ENCODE measurements at regions not wholly inside any gene's neighbourhood (a gene's known extent, or its start where the extent isn't known, plus 50 kb on each side); places are given as distances from the start of the nearest gene placed in this dataset.

GRCh38 chr3:5951026-5951425 is 763.5 kb downstream of the EDEM1 start:
- TF ChIP-seq POLR2A (IDR thresholded peaks at IDR 0.05): no peak
- TF ChIP-seq CTCF (IDR thresholded peaks at IDR 0.05): no peak
- H3K4me3 ChIP-seq (ENCODE audit: low read depth, poor library complexity, severe bottlenecking): no peak overlapping the region
- intact Hi-C loops (cut with DNase I; ENCODE audit: low total_unique reads): no loop called here
- no peak for DNase-seq (ENCODE audit: low spot score in 2 of 2)
- WGBS, 2 donors: 56 to 65% methylated on average over 3 of the region's 3 CpGs

GRCh38 chr3:5972586-5972985 is 785.1 kb downstream of the EDEM1 start:
- no peak for DNase-seq (ENCODE audit: low spot score in 2 of 2)
- H3K4me3 ChIP-seq (ENCODE audit: low read depth, poor library complexity, severe bottlenecking): no peak overlapping the region
- intact Hi-C loops (cut with DNase I; ENCODE audit: low total_unique reads): no loop called here
- TF ChIP-seq POLR2A (IDR thresholded peaks at IDR 0.05) (no peak), CTCF (IDR thresholded peaks at IDR 0.05) (no peak)
- WGBS, 2 donors: 57 to 63% methylated on average over 5 of the region's 5 CpGs

GRCh38 chr3:5974630-5975322 is 787.3 kb downstream of the EDEM1 start:
- TF ChIP-seq POLR2A (IDR thresholded peaks at IDR 0.05): no peak
- TF ChIP-seq CTCF (IDR thresholded peaks at IDR 0.05): no peak
- DNase-seq (ENCODE audit: low spot score in 2 of 2): no peak
- intact Hi-C loops (cut with DNase I; ENCODE audit: low total_unique reads): no loop called here
- H3K4me3 ChIP-seq (ENCODE audit: low read depth, poor library complexity, severe bottlenecking): no peak overlapping the region
- 69 to 71% methylated on average over 3 of the region's 3 CpGs for WGBS, 2 donors

- no peak for TF ChIP-seq POLR2A (IDR thresholded peaks at IDR 0.05)
- no peak for TF ChIP-seq CTCF (IDR thresholded peaks at IDR 0.05)
Observed at GRCh38 chr3:5977331-5977730, 789.8 kb downstream of the EDEM1 start.

GRCh38 chr3:5980475-5980874 is 793.0 kb downstream of the EDEM1 start:
- TF ChIP-seq POLR2A (IDR thresholded peaks at IDR 0.05): no peak
- TF ChIP-seq CTCF (IDR thresholded peaks at IDR 0.05): no peak
- WGBS, 2 donors: 47 to 52% methylated on average over 3 of the region's 3 CpGs
- no peak overlapping the region for H3K4me3 ChIP-seq (ENCODE audit: low read depth, poor library complexity, severe bottlenecking)
- intact Hi-C loops (cut with DNase I; ENCODE audit: low total_unique reads): no loop called here
- no peak for DNase-seq (ENCODE audit: low spot score in 2 of 2)

More at GRCh38 chr3:5977331-5977730, 789.8 kb downstream of the EDEM1 start:
- DNase-seq (ENCODE audit: low spot score in 2 of 2): no peak
- intact Hi-C loops (cut with DNase I; ENCODE audit: low total_unique reads): no loop called here
- WGBS, 2 donors: 86 to 88% methylated on average over 8 of the region's 8 CpGs
- no peak overlapping the region for H3K4me3 ChIP-seq (ENCODE audit: low read depth, poor library complexity, severe bottlenecking)

GRCh38 chr3:5994651-5995050 is 807.1 kb downstream of the EDEM1 start:
- DNase-seq (ENCODE audit: low spot score in 2 of 2): no peak
- H3K4me3 ChIP-seq (ENCODE audit: low read depth, poor library complexity, severe bottlenecking): no peak overlapping the region
- WGBS, 2 donors: 90 to 96% methylated on average over 1 of the region's 1 CpG
- intact Hi-C loops (cut with DNase I; ENCODE audit: low total_unique reads): no loop called here
- TF ChIP-seq CTCF (IDR thresholded peaks at IDR 0.05): no peak
- TF ChIP-seq POLR2A (IDR thresholded peaks at IDR 0.05): no peak
